MCF 10A (cell line): ENCODE measurements at regions not wholly inside any gene's neighbourhood (a gene's known extent, or its start where the extent isn't known, plus 50 kb on each side); places are given as distances from the start of the nearest gene placed in this dataset.
A peak's percentile ranks its signal among the peaks of the same experiment; 100 is the strongest.
"Not testable (repeated sequence)": the region's sequence is repeated elsewhere in the genome, so short reads cannot be mapped to it uniquely, and the experiment has no call there.

Experiments
- BruUV-seq: library from RNA; stranded (reverse); fragments of 400-500 nt; replicated peaks from 2 replicates; lab custom pipeline; 2021; lab: Mats Ljungman, UMichigan
- CTCF ChIA-PET: fragments of 300-600 bp; sonication (Branson Sonifier 250); formaldehyde crosslinking; extraction: SDS; loops from one replicate; lab custom pipeline; 2021; ENCODE audit warnings: antibody characterized with exemption, inconsistent platforms; lab: Yijun Ruan, JAX
- POLR2A ChIA-PET: fragments of 300-600, 350-650 bp; sonication (Branson Sonifier 250); formaldehyde crosslinking; extraction: SDS; loops from one replicate; lab custom pipeline; 2020; ENCODE audit warnings: antibody characterized with exemption, inconsistent platforms; lab: Yijun Ruan, JAX
- DNase-seq: peaks from one replicate; pipeline ENCODE4 v3.0.0-alpha.2; 2018; ENCODE audit not compliant: unreplicated experiment
- H3K27ac Mint-ChIP-seq: one replicate; pipeline ENCODE4 v1.8.0; 2022; ENCODE audit warnings: mild to moderate bottlenecking, low read depth, mixed read lengths; ENCODE audit not compliant: unreplicated experiment
- H3K27me3 Mint-ChIP-seq: one replicate; pipeline ENCODE4 v1.8.0; 2022; ENCODE audit warnings: mixed read lengths; ENCODE audit not compliant: insufficient read depth, unreplicated experiment
- H3K36me3 Mint-ChIP-seq: one replicate; pipeline ENCODE4 v1.8.0; 2022; ENCODE audit warnings: mild to moderate bottlenecking, moderate library complexity, mixed read lengths; ENCODE audit not compliant: insufficient read depth, unreplicated experiment
- H3K4me1 Mint-ChIP-seq: one replicate; pipeline ENCODE4 v1.8.0; 2022; ENCODE audit warnings: mixed read lengths; ENCODE audit not compliant: insufficient read depth, unreplicated experiment
- H3K4me3 Mint-ChIP-seq: one replicate; pipeline ENCODE4 v1.8.0; 2022; ENCODE audit warnings: mild to moderate bottlenecking, moderate library complexity, mixed read lengths; ENCODE audit not compliant: unreplicated experiment
- H3K9me3 Mint-ChIP-seq: one replicate; pipeline ENCODE4 v1.8.0; 2022; ENCODE audit warnings: mixed read lengths; ENCODE audit not compliant: unreplicated experiment
- CTCF ChIP-seq: fragments of 200-600 bp; IDR thresholded peaks from one replicate; pipeline ENCODE4 v1.8.0; 2022; ENCODE audit warnings: antibody characterized with exemption, mild to moderate bottlenecking; ENCODE audit not compliant: unreplicated experiment
- intact Hi-C: fragments of 100-400 bp; cut with micrococcal nuclease; formaldehyde crosslinking; loops from 2 replicates; pipeline ENCODE4 v1.14.1; 2022

- intact Hi-C loops: loop anchor here (1.0 kb wide), 1 partner anchor 50 kb away; no protein-coding TSS in a partner anchor
- POLR2A ChIA-PET: interaction anchor here (1.0 to 1.1 kb wide), 2 partner anchors 19 to 448 kb away, joined by 3 read pairs; no protein-coding TSS in a partner anchor
- H3K4me1 Mint-ChIP-seq: peaks cover 30% of the 10 kb centered on the region
- no peaks in the 10 kb centered on the region for H3K36me3 Mint-ChIP-seq
- CTCF ChIA-PET: interaction anchor here (0.6 to 9.0 kb wide), 6 partner anchors 19 to 789 kb away, joined by 3 to 116 read pairs (median 4); no protein-coding TSS in a partner anchor
- DNase-seq: no peak
- BruUV-seq: no TSS peak
- H3K9me3 Mint-ChIP-seq: no peaks in the 10 kb centered on the region
- H3K27ac Mint-ChIP-seq: no peak overlapping the region
- no peaks in the 10 kb centered on the region for H3K27me3 Mint-ChIP-seq
- no peak for TF ChIP-seq CTCF
- H3K4me3 Mint-ChIP-seq: no peak overlapping the region
Observed at GRCh38 chr15:31438601-31439265, 112.1 kb downstream of the KLF13 start.

GRCh38 chr15:31439328-31439727 is 112.7 kb downstream of the KLF13 start:
- peak; percentile 68 for DNase-seq
- Mint-ChIP-seq H3K36me3 (no peaks in the 10 kb centered on the region), H3K27ac (no peak overlapping the region), H3K4me3 (no peak overlapping the region), H3K4me1 (peaks cover 35% of the 10 kb centered on the region), H3K9me3 (no peaks in the 10 kb centered on the region), H3K27me3 (no peaks in the 10 kb centered on the region)
- CTCF ChIA-PET: interaction anchor here (0.6 to 9.0 kb wide), 8 partner anchors 18 to 789 kb away, joined by 3 to 116 read pairs (median 4); no protein-coding TSS in a partner anchor
- intact Hi-C loops: loop anchor here (1.0 kb wide), 1 partner anchor 49 kb away; no protein-coding TSS in a partner anchor
- TF ChIP-seq CTCF: peak; percentile 35
- no TSS peak for BruUV-seq
- POLR2A ChIA-PET: no interaction called here

- H3K9me3 Mint-ChIP-seq, DNase-seq, H3K27me3 Mint-ChIP-seq, intact Hi-C loops, POLR2A ChIA-PET, BruUV-seq, H3K4me3 Mint-ChIP-seq, H3K27ac Mint-ChIP-seq, H3K36me3 Mint-ChIP-seq: not testable (repeated sequence)
- CTCF ChIA-PET: interaction anchor here (0.6 to 9.0 kb wide), 6 partner anchors 14 to 276 kb away, joined by 3 to 116 read pairs (median 4); no protein-coding TSS in a partner anchor
- peaks cover 32% of the 10 kb centered on the region for H3K4me1 Mint-ChIP-seq
Observed at GRCh38 chr15:31440216-31440615, 113.6 kb downstream of the KLF13 start.

GRCh38 chr15:31440754-31441311 is 114.2 kb downstream of the KLF13 start:
- POLR2A ChIA-PET: interaction anchor here (0.6 to 4.2 kb wide), 3 partner anchors 24 to 114 kb away, joined by 3 to 21 read pairs (median 3); partner anchors contain the start of gene KLF13
- no peak for TF ChIP-seq CTCF
- Mint-ChIP-seq H3K27me3 (no peaks in the 10 kb centered on the region), H3K27ac (no peak overlapping the region), H3K36me3 (no peaks in the 10 kb centered on the region), H3K9me3 (no peaks in the 10 kb centered on the region), H3K4me1 (peaks cover 25% of the 10 kb centered on the region), H3K4me3 (no peak overlapping the region)
- no TSS peak for BruUV-seq
- intact Hi-C loops: no loop called here
- DNase-seq: no peak
- CTCF ChIA-PET: interaction anchor here (1.2 to 1.4 kb wide), 2 partner anchors 14 to 43 kb away, joined by 3 read pairs; no protein-coding TSS in a partner anchor
